GM21528 (cell line): ENCODE measurements at regions not wholly inside any gene's neighbourhood (a gene's known extent, or its start where the extent isn't known, plus 50 kb on each side); places are given as distances from the start of the nearest gene placed in this dataset.
"Not testable (repeated sequence)": the region's sequence is repeated elsewhere in the genome, so short reads cannot be mapped to it uniquely, and the experiment has no call there.

ENCODE experiments used
- ATAC-seq: cut with Tn5 transposase; IDR thresholded peaks from one replicate; pipeline ENCODE4 v1.9.1; 2021; ENCODE audit warnings: mild to moderate bottlenecking, moderate library complexity; ENCODE audit not compliant: unreplicated experiment, low FRiP score

GRCh38 chrY:17511984-17512383, 368.0 kb downstream of the CDY2B start:
- ATAC-seq, result not testable (repeated sequence)

- not testable (repeated sequence) for ATAC-seq
These were observed 368.5 kb downstream of the CDY2B start for GRCh38 chrY:17511476-17511875.

- not testable (repeated sequence) for ATAC-seq
These were observed 374.2 kb downstream of the CDY2B start for GRCh38 chrY:17505834-17506233.

- ATAC-seq, result not testable (repeated sequence)
These were observed 395.3 kb downstream of the CDY2B start for GRCh38 chrY:17484763-17485162.

GRCh38 chrY:17484157-17484556, 395.9 kb downstream of the CDY2B start:
- ATAC-seq, result peak; percentile 66

GRCh38 chrY:17481389-17482022, 398.5 kb downstream of the CDY2B start:
- ATAC-seq, result peak; percentile 66

GRCh38 chrY:17472068-17472467, 408.0 kb downstream of the CDY2B start:
- ATAC-seq, result not testable (repeated sequence)

- ATAC-seq, result peak; percentile 87
These were observed 420.3 kb downstream of the CDY2B start for GRCh38 chrY:17459753-17460152.

- ATAC-seq, result no peak
These were observed 449.4 kb downstream of the CDY2B start for GRCh38 chrY:17430570-17431166.

- ATAC-seq, result no peak
These were observed 481.5 kb downstream of the CDY2B start for GRCh38 chrY:17398336-17399072.

GRCh38 chrY:17397659-17398058, 482.4 kb downstream of the CDY2B start:
- ATAC-seq, result no peak

GRCh38 chrY:17381431-17382070, 498.5 kb downstream of the CDY2B start:
- no peak for ATAC-seq

- ATAC-seq, result no peak
These were observed 501.7 kb downstream of the CDY2B start for GRCh38 chrY:17378326-17378725.

GRCh38 chrY:17368413-17368812, 511.6 kb downstream of the CDY2B start:
- no peak for ATAC-seq

GRCh38 chrY:17366400-17366799, 513.6 kb downstream of the CDY2B start:
- ATAC-seq, result no peak

GRCh38 chrY:17339028-17339427, 541.0 kb downstream of the CDY2B start:
- ATAC-seq, result no peak

GRCh38 chrY:17330733-17331132, 549.3 kb downstream of the CDY2B start:
- no peak for ATAC-seq

- ATAC-seq, result no peak
These were observed 560.1 kb downstream of the CDY2B start for GRCh38 chrY:17319916-17320315.

- no peak for ATAC-seq
These were observed 561.4 kb downstream of the CDY2B start for GRCh38 chrY:17318631-17319030.

- no peak for ATAC-seq
These were observed 603.0 kb downstream of the CDY2B start for GRCh38 chrY:17277056-17277455.

GRCh38 chrY:17259497-17259896, 620.5 kb downstream of the CDY2B start:
- ATAC-seq, result no peak
